Sigmoid colon (tissue), 6 donors: ENCODE measurements at regions not wholly inside any gene's neighbourhood (a gene's known extent, or its start where the extent isn't known, plus 50 kb on each side); places are given as distances from the start of the nearest gene placed in this dataset.

Experiments used
- DNase-seq: peaks from one replicate; pipeline ENCODE4 v3.0.0-alpha.2; 2019
- H3K27ac ChIP-seq, 4 donors: fragments of 200-600 bp; sonication (generic); one replicate each; pipeline ENCODE4 v1.5.1; 2016 to 2019; ENCODE audit warnings: mild to moderate bottlenecking in 1 of 4
- H3K27me3 ChIP-seq, 3 donors: fragments of 200-600 bp; sonication (generic); one replicate each; pipeline ENCODE4 v1.5.1; 2019; ENCODE audit warnings: mild to moderate bottlenecking in 1 of 3
- H3K36me3 ChIP-seq, 4 donors: fragments of 200-600 bp; sonication (generic); one replicate each; pipeline ENCODE4 v1.5.1; 2016 to 2019
- H3K4me1 ChIP-seq, 4 donors: fragments of 200-600 bp; sonication (generic); one replicate each; pipeline ENCODE4 v1.5.1; 2017 to 2019
- H3K4me3 ChIP-seq, 4 donors: fragments of 200-600 bp; sonication (generic); one replicate each; pipeline ENCODE4 v1.5.1; 2017 to 2019; ENCODE audit warnings: mild to moderate bottlenecking in 2 of 4, moderate library complexity in 1 of 4
- H3K9me3 ChIP-seq, 4 donors: fragments of 200-600 bp in 3 of 4; sonication (generic) in 3 of 4; one replicate each; pipeline versions ENCODE4 v1.5.1 to v1.6.1; 2013 to 2019
- EP300 ChIP-seq, 4 donors: sonication (generic); formaldehyde crosslinking; IDR thresholded peaks; one replicate each; pipeline ENCODE4 v1.6.1; 2017; ENCODE audit warnings: antibody characterized with exemption in 4 of 4
- POLR2A ChIP-seq, 2 donors: fragments of 450-650 bp; IDR thresholded peaks; one replicate each; pipeline ENCODE4 v1.6.1; 2016; ENCODE audit warnings: antibody characterized with exemption in 2 of 2, mild to moderate bottlenecking in 2 of 2, moderate library complexity in 2 of 2
- POLR2AphosphoS5 ChIP-seq, 4 donors: sonication (generic); formaldehyde crosslinking; IDR thresholded peaks; one replicate each; pipeline ENCODE4 v1.6.1; 2017; ENCODE audit warnings: antibody characterized with exemption in 4 of 4
- WGBS, 2 donors: extraction: QIAGEN DNeasy Blood & Tissue Kit; methylation state at CpG; one replicate each; pipeline ENCODE4 v1.1.7; 2013; 5-methylcytosine and 5-hydroxymethylcytosine counted together
- intact Hi-C: fragments of 100-400 bp; cut with DNase I; formaldehyde crosslinking; loops from one replicate; pipeline ENCODE4 v1.15.1; 2023
- TF ChIP-seq, protein P1 (sequence below), 4 experiments: fragments of 450-650 bp in 3 of 4; fragments of 200-600 bp in 1 of 4; IDR thresholded peaks; one replicate each; pipeline ENCODE4 v1.5.1; 2016 to 2019; ENCODE audit warnings: antibody characterized with exemption in 4 of 4, mild to moderate bottlenecking in 3 of 4, moderate library complexity in 2 of 4
- donor health status: healthy with polysubstance abuse.
- donor health status: healthy.

DNA sequence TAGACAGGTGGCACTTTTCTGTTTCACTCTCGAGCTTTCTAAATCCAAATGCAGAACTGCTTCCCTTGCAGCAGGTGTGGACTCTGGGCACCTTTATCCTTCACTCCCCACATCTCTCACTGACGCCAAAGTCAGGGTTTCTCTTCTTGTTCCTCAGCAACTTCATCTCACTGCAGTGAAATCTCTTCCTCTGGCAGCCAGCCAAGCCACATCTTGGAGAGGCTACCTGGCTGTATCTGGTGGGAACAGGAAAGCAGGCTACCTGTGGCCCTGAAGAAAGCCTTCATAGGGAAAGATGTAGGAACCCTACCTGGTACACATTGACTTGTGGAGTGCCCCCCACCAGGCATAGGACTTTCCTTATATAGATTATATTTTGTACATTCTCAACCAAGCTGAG lies 159.1 kb downstream of the UTP18 start:
- Histone ChIP-seq H3K27ac (no peak overlapping the region), H3K9me3 (no peaks in the 10 kb centered on the region), H3K36me3 (no peaks in the 10 kb centered on the region), H3K4me1 (no peaks in the 10 kb centered on the region), H3K4me3 (no peak overlapping the region), H3K27me3 (no peaks in the 10 kb centered on the region)
- intact Hi-C loops, result no loop called here
- DNase-seq, result no peak
- TF ChIP-seq POLR2A (IDR thresholded peaks at IDR 0.05) (no peak), EP300 (IDR thresholded peaks at IDR 0.05) (no peak), POLR2AphosphoS5 (IDR thresholded peaks at IDR 0.05) (no peak)
- TF ChIP-seq, protein P1, sequence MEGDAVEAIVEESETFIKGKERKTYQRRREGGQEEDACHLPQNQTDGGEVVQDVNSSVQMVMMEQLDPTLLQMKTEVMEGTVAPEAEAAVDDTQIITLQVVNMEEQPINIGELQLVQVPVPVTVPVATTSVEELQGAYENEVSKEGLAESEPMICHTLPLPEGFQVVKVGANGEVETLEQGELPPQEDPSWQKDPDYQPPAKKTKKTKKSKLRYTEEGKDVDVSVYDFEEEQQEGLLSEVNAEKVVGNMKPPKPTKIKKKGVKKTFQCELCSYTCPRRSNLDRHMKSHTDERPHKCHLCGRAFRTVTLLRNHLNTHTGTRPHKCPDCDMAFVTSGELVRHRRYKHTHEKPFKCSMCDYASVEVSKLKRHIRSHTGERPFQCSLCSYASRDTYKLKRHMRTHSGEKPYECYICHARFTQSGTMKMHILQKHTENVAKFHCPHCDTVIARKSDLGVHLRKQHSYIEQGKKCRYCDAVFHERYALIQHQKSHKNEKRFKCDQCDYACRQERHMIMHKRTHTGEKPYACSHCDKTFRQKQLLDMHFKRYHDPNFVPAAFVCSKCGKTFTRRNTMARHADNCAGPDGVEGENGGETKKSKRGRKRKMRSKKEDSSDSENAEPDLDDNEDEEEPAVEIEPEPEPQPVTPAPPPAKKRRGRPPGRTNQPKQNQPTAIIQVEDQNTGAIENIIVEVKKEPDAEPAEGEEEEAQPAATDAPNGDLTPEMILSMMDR (IDR thresholded peaks at IDR 0.05), result no peak
- 17 to 53% methylated on average over 2 of the region's 2 CpGs for WGBS, 2 donors

DNA sequence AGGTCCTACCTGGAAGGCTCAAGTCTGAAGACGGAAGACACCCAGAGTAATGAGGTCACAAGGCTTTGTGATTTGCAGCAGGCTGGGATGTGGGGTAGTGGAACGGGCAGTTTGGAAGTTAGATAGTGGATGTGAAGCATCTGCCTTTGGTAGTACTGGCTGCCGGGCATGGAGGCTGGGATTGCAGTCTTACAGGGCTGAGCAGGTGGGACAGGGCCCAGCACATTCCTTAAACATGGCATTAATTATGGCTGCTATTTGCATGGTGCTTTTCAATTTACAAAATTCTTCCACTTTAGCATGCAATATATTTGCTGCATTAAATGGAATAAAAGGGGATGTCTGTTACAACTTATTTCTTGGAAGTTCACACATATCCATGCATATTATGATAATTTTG lies 161.2 kb downstream of the UTP18 start:
- no peak overlapping the region for H3K4me3 ChIP-seq
- TF ChIP-seq, protein P1 (IDR thresholded peaks at IDR 0.05), result no peak
- TF ChIP-seq POLR2AphosphoS5 (IDR thresholded peaks at IDR 0.05), result no peak
- TF ChIP-seq EP300 (IDR thresholded peaks at IDR 0.05), result no peak
- TF ChIP-seq POLR2A (IDR thresholded peaks at IDR 0.05), result no peak
- no peaks in the 10 kb centered on the region for H3K36me3 ChIP-seq
- H3K4me1 ChIP-seq, result no peaks in the 10 kb centered on the region
- no peaks in the 10 kb centered on the region for H3K9me3 ChIP-seq
- intact Hi-C loops, result no loop called here
- no peak overlapping the region for H3K27ac ChIP-seq
- DNase-seq, result no peak
- H3K27me3 ChIP-seq, result no peaks in the 10 kb centered on the region
- WGBS, 2 donors, result 71 to 89% methylated on average over 3 of the region's 3 CpGs

DNA sequence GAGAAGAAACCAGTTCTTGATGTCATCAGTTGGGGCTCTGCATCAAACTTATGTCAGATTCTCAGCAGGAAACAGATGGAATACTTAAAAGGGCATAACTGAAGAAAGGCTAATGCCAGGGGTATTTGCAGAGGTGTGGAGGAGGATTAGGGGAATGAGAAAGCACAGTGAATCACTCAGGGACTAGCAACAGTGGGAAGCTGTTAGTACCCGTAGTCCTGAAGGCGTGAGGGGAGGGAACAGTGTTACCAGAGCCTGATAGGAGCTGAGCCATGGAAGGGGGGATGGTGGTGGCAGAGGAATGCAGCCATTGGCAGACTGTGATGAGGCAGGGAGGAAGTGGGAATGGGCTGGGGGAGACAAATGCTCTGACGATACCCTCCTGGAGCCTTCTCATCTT lies 162.3 kb downstream of the UTP18 start:
- Histone ChIP-seq H3K4me3 (no peak overlapping the region), H3K9me3 (no peaks in the 10 kb centered on the region), H3K36me3 (no peaks in the 10 kb centered on the region), H3K27ac (no peak overlapping the region), H3K27me3 (no peaks in the 10 kb centered on the region), H3K4me1 (no peaks in the 10 kb centered on the region)
- WGBS, 2 donors, result 82 to 87% methylated on average over 3 of the region's 3 CpGs
- no peak for DNase-seq
- intact Hi-C loops, result no loop called here
- TF ChIP-seq, protein P1 (IDR thresholded peaks at IDR 0.05), result no peak
- TF ChIP-seq POLR2AphosphoS5 (IDR thresholded peaks at IDR 0.05), result no peak
- TF ChIP-seq EP300 (IDR thresholded peaks at IDR 0.05), result no peak
- TF ChIP-seq POLR2A (IDR thresholded peaks at IDR 0.05), result no peak

DNA sequence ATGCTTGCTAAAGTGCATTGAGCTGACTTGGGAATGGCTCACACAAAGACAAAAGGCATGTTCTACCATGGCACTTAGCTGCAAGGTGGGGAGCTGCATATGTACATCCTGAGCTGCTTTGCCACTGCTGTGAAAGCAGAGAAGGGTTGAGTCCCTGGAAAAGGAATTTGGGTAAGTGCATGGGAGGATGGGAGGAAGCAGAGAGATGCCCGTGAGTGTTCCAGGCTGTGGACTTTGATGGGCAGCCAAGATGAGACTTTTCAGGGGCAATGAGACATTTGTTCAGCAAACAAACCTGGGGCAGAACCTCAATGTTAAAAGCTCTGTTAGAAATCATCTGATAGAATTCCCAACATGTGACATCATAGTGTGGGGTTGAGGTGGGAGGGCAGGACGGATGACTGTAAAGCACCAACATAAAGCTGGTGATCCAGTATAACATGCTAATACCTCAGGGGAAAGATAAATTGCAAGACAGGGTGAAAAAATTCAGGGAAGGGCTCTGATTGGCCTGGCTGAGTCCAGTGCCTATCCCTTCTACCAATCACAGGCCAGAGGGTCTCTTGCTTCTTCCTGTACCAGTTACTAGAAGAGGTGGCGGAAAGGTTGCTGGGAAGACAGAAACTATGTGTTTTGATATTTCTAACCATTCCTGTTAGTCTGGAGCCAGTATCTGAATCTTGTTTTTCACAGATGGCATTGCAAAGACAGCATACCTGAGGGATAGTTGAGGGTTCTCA lies 163.2 kb downstream of the UTP18 start:
- WGBS, 2 donors, result 61 to 83% methylated on average over 3 of the region's 3 CpGs
- TF ChIP-seq POLR2AphosphoS5 (IDR thresholded peaks at IDR 0.05) (no peak), POLR2A (IDR thresholded peaks at IDR 0.05) (no peak), EP300 (IDR thresholded peaks at IDR 0.05) (no peak)
- TF ChIP-seq, protein P1 (IDR thresholded peaks at IDR 0.05), result no peak
- intact Hi-C loops, result no loop called here
- Histone ChIP-seq H3K27me3 (no peaks in the 10 kb centered on the region), H3K9me3 (no peaks in the 10 kb centered on the region), H3K27ac (no peak overlapping the region), H3K4me1 (no peaks in the 10 kb centered on the region), H3K4me3 (no peak overlapping the region), H3K36me3 (no peaks in the 10 kb centered on the region)
- no peak for DNase-seq

DNA sequence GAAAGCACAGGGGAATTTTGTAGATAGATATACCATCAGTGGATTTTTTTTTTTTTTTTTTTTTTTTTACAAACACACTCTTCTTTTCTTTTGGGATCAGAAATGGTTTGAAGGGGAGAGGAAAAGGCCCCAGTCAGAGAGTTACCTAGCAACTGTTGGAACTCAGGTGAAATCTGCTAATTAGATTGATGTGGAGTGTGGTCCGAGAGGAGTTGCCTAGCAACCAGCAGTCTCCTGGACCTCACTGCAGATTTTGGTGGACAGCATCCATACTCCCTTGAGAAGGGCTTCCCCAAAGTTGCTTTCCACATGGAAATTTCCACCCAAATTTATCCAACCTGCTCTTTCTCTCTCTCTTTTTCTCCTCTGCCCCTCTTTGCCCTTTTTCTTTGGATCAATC lies 165.4 kb downstream of the UTP18 start:
- intact Hi-C loops, result no loop called here
- no peaks in the 10 kb centered on the region for H3K9me3 ChIP-seq
- no peaks in the 10 kb centered on the region for H3K4me1 ChIP-seq
- no peaks in the 10 kb centered on the region for H3K36me3 ChIP-seq
- DNase-seq, result no peak
- H3K4me3 ChIP-seq, result no peak overlapping the region
- no peak overlapping the region for H3K27ac ChIP-seq
- H3K27me3 ChIP-seq, result no peaks in the 10 kb centered on the region
- WGBS, 2 donors, result 49 to 70% methylated on average over 1 of the region's 1 CpG
- TF ChIP-seq POLR2AphosphoS5 (IDR thresholded peaks at IDR 0.05) (no peak), POLR2A (IDR thresholded peaks at IDR 0.05) (no peak), EP300 (IDR thresholded peaks at IDR 0.05) (no peak)
- TF ChIP-seq, protein P1 (IDR thresholded peaks at IDR 0.05), result no peak
